Nephron progenitor cell (in vitro differentiated cells): ENCODE measurements at regions not wholly inside any gene's neighbourhood (a gene's known extent, or its start where the extent isn't known, plus 50 kb on each side); places are given as distances from the start of the nearest gene placed in this dataset.
"Not testable (repeated sequence)": the region's sequence is repeated elsewhere in the genome, so short reads cannot be mapped to it uniquely, and the experiment has no call there.

Experiments
- DNase-seq: peaks from one replicate; pipeline ENCODE4 v3.0.0; 2021
- H3K27ac Mint-ChIP-seq: 2 replicates; pipeline ENCODE4 v1.8.0; 2021; ENCODE audit warnings: mild to moderate bottlenecking, moderate library complexity, mixed read lengths
- H3K27me3 Mint-ChIP-seq: 2 replicates; pipeline ENCODE4 v1.8.0; 2021; ENCODE audit warnings: mild to moderate bottlenecking, low read depth, mixed read lengths; ENCODE audit not compliant: poor library complexity
- H3K36me3 Mint-ChIP-seq: 2 replicates; pipeline ENCODE4 v1.8.0; 2021; ENCODE audit warnings: low read depth, mixed read lengths
- H3K4me1 Mint-ChIP-seq: 2 replicates; pipeline ENCODE4 v1.8.0; 2021; ENCODE audit warnings: mixed read lengths
- H3K4me3 Mint-ChIP-seq: 2 replicates; pipeline ENCODE4 v1.8.0; 2021; ENCODE audit warnings: mild to moderate bottlenecking, moderate library complexity, mixed read lengths
- H3K9me3 Mint-ChIP-seq: 2 replicates; pipeline ENCODE4 v1.8.0; 2021; ENCODE audit warnings: mild to moderate bottlenecking, moderate library complexity, mixed read lengths
- TF ChIP-seq, protein P1 (sequence below): fragments of 200-600 bp; sonication (generic); IDR thresholded peaks from 2 replicates; pipeline ENCODE4 v1.5.0; 2021; ENCODE audit warnings: antibody characterized with exemption

DNA sequence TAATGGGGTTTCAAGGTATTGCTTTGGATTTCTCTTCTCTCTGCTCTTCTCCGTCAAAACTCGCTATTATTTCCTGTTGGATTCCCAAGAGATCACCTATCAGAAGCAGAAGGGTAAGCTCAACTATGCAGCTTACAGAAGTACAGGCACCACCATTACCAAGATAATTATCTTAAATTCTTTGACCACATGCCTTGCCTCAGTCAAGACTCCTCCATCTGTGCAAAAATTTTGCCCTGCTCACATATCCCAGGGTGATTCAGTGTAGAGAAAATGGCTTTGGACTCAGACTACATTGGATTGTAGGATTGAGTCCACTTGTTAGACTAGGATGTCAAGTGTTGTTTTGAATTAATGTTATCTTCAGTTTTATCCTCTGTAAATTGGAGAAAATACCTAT lies 698.7 kb downstream of the TDRD15 start:
- no peak overlapping the region for H3K4me3 Mint-ChIP-seq
- H3K4me1 Mint-ChIP-seq: no peaks in the 10 kb centered on the region
- H3K27me3 Mint-ChIP-seq: peaks cover 7% of the 10 kb centered on the region
- peaks cover 2% of the 10 kb centered on the region for H3K9me3 Mint-ChIP-seq
- H3K27ac Mint-ChIP-seq: no peak overlapping the region
- H3K36me3 Mint-ChIP-seq: no peaks in the 10 kb centered on the region
- TF ChIP-seq, protein P1, sequence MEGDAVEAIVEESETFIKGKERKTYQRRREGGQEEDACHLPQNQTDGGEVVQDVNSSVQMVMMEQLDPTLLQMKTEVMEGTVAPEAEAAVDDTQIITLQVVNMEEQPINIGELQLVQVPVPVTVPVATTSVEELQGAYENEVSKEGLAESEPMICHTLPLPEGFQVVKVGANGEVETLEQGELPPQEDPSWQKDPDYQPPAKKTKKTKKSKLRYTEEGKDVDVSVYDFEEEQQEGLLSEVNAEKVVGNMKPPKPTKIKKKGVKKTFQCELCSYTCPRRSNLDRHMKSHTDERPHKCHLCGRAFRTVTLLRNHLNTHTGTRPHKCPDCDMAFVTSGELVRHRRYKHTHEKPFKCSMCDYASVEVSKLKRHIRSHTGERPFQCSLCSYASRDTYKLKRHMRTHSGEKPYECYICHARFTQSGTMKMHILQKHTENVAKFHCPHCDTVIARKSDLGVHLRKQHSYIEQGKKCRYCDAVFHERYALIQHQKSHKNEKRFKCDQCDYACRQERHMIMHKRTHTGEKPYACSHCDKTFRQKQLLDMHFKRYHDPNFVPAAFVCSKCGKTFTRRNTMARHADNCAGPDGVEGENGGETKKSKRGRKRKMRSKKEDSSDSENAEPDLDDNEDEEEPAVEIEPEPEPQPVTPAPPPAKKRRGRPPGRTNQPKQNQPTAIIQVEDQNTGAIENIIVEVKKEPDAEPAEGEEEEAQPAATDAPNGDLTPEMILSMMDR: no peak
- DNase-seq: no peak

DNA sequence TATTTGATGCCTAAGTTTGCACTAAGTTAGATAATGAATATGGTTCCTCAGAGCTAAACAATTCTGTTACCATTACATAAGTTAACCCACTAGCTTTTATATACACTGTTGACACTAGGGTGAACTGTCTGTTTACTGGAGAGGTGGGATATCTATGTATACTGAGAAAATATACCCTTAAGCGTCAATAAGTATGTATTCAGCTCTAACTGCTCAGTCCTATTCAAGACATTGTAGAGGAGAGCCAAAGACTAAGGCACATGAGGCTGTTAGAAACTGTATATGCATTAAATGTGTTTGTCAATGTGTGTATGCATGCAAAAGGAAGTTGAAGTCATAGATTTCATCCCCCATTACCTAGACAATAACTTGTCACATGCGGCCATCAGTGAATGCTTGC lies 710.0 kb downstream of the TDRD15 start:
- Mint-ChIP-seq H3K4me3 (no peak overlapping the region), H3K36me3 (no peaks in the 10 kb centered on the region), H3K27me3 (peaks cover 5% of the 10 kb centered on the region), H3K9me3 (peaks cover 4% of the 10 kb centered on the region), H3K27ac (no peak overlapping the region), H3K4me1 (no peaks in the 10 kb centered on the region)
- no peak for DNase-seq
- TF ChIP-seq, protein P1: no peak

DNA sequence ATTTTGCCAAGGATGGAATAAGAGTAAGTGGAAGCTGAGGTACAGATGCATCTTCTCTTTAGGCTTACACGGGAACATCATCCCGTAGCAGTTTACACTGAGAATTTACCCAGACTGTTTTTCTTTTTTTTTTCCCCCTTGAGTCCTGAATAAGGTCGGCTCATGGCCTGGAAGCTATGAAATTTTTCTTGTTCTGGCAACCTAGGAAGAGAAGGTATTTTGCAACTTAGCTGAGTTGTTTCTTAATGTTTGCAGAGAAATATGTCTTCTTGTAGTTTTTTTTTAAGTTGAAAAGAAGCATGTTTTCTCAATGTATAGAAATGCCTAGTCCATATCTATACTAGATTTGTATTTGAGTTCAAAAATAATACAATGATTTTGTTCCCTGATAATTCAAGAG lies 712.5 kb downstream of the TDRD15 start:
- H3K27me3 Mint-ChIP-seq: peaks cover 7% of the 10 kb centered on the region
- no peak for DNase-seq
- no peak overlapping the region for H3K4me3 Mint-ChIP-seq
- TF ChIP-seq, protein P1: no peak
- no peak overlapping the region for H3K27ac Mint-ChIP-seq
- no peaks in the 10 kb centered on the region for H3K4me1 Mint-ChIP-seq
- H3K9me3 Mint-ChIP-seq: no peaks in the 10 kb centered on the region
- H3K36me3 Mint-ChIP-seq: no peaks in the 10 kb centered on the region

DNA sequence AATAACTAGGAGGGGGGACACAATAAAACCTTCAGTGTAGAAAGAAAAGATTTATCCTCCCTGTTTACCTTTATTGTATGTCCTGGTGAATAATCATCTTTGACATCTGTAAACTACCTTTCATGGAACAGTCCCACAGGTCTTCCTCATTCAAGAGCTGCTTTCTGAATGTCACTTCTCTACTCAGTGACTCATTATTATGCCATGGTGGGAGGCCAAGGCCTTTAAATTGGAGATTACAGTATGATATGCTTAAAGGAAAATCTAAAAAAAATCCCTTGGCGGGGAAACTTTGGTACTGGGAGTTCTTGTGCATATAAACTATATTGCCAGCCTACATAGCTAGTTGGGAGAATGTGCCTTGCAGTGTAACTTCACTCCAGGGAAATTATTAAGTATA lies 713.0 kb downstream of the TDRD15 start:
- no peak for DNase-seq
- H3K36me3 Mint-ChIP-seq: no peaks in the 10 kb centered on the region
- TF ChIP-seq, protein P1: no peak
- H3K4me3 Mint-ChIP-seq: no peak overlapping the region
- H3K9me3 Mint-ChIP-seq: no peaks in the 10 kb centered on the region
- no peaks in the 10 kb centered on the region for H3K4me1 Mint-ChIP-seq
- no peak overlapping the region for H3K27ac Mint-ChIP-seq
- H3K27me3 Mint-ChIP-seq: peaks cover 4% of the 10 kb centered on the region

DNA sequence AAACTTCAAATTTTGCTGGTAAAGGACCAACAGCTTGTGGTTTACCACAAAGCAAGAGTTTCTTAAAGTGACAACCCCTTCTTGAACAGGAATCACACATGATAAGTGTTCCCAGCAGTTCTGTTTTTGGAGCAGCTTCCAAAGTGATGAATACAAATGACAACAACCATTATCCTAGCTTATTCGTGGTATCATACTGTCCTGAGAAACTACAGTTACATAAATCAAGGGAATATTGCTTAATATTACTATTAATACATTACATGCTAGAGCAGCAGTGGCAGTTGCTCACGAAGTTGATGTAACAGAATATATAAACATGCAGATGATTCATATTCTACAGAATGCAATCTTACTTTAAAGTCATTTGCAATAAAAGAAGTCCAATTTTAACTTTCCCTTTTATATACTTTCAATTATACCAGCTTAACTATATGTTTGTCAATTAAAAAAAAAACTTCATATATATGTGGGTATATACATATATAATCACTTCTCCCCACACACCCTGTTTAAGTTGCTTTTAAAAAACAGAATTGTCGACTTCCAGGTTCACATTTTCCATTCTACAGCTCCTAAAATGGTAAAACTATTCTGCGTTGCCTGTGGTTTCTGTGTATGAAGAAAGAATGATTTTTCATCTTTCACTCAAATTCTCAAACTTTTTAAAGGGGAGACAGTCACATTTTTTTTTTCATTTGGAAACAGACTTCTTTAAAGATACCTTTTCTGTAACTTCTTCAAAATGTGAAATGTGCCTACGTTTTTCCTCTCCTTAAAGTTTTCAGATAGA lies 713.6 kb downstream of the TDRD15 start:
- peaks cover 2% of the 10 kb centered on the region for H3K27me3 Mint-ChIP-seq
- DNase-seq: no peak
- H3K36me3 Mint-ChIP-seq: no peaks in the 10 kb centered on the region
- H3K4me3 Mint-ChIP-seq: no peak overlapping the region
- TF ChIP-seq, protein P1: no peak
- H3K4me1 Mint-ChIP-seq: no peaks in the 10 kb centered on the region
- H3K9me3 Mint-ChIP-seq: no peaks in the 10 kb centered on the region
- no peak overlapping the region for H3K27ac Mint-ChIP-seq

DNA sequence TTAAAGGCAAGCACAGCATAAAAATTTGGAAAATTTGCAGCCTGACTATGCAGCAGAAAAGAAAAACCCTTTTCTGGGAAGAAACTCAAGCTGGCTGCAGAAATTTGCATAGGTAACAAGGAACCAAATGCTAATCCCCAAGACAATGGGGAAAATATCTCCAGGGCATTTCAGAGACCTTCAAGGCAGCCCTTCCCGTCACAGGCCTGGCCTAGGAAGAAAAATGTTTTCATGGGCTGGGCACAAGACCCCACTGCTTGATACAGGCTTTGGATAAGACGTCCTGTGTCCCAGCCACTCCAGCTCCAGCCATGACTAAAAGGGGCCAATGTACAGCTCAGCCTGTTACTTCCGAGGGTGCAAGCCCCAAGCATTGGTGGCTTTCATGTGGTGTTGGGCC lies 717.6 kb downstream of the TDRD15 start:
- no peak for DNase-seq
- Mint-ChIP-seq H3K36me3 (no peaks in the 10 kb centered on the region), H3K4me3 (no peak overlapping the region), H3K9me3 (no peaks in the 10 kb centered on the region), H3K4me1 (no peaks in the 10 kb centered on the region), H3K27ac (no peak overlapping the region), H3K27me3 (peaks cover 2% of the 10 kb centered on the region)
- TF ChIP-seq, protein P1: no peak

DNA sequence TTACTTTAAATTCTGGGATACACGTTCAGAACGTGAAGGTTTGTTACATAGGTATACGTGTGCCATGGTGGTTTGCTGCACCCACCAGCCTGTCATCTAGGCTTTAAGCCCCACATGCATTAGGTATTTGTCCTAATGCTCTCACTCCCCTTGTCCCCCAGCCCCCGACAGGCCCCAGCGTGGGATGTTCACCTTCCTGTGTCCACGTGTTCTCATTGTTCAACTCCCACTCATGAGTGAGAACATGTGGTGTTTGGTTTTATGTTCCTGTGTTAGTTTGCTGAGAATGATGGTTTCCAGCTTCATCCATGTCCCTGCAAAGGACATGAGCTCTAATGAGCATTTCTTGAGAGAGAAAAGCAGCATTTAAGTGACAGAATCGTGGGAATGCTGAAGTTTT lies 726.6 kb downstream of the TDRD15 start:
- not testable (repeated sequence) for H3K27ac Mint-ChIP-seq, H3K36me3 Mint-ChIP-seq, H3K9me3 Mint-ChIP-seq, H3K4me1 Mint-ChIP-seq, H3K27me3 Mint-ChIP-seq, H3K4me3 Mint-ChIP-seq, DNase-seq
